ENCODE measurements at regions not wholly inside any gene's neighbourhood (a gene's known extent, or its start where the extent isn't known, plus 50 kb on each side); places are given as distances from the start of the nearest gene placed in this dataset.
A peak's percentile ranks its signal among the peaks of the same experiment; 100 is the strongest.
"Not testable (repeated sequence)": the region's sequence is repeated elsewhere in the genome, so short reads cannot be mapped to it uniquely, and the experiment has no call there.

- Histone ChIP-seq H3K36me3 (ENCODE audit: insufficient read depth, low read length) (no peaks in the 10 kb centered on the region), H3K9me3 (ENCODE audit: control insufficient read depth, insufficient read depth, low read length) (peaks cover 3% of the 10 kb centered on the region; the same call in 1 of the 2 replicates), H3K9ac (ENCODE audit: low read depth, low read length) (no peak overlapping the region), H3K4me1 (ENCODE audit: insufficient read depth, low read length) (no peaks in the 10 kb centered on the region; the same call in 1 of the 2 replicates)
These were observed 86.8 kb downstream of the NDUFA12 start for GRCh38 chr12:94916663-94917062.

- H3K9ac ChIP-seq (ENCODE audit: low read depth, low read length) = no peak overlapping the region
- H3K4me1 ChIP-seq (ENCODE audit: insufficient read depth, low read length) = no peaks in the 10 kb centered on the region
- H3K9me3 ChIP-seq (ENCODE audit: control insufficient read depth, insufficient read depth, low read length) = peaks cover 8% of the 10 kb centered on the region; the same call in 1 of the 2 replicates
- H3K36me3 ChIP-seq (ENCODE audit: insufficient read depth, low read length) = no peaks in the 10 kb centered on the region
These were observed 93.8 kb downstream of the NDUFA12 start for GRCh38 chr12:94909663-94910062.

GRCh38 chr12:94905749-94906148 is 97.7 kb downstream of the NDUFA12 start:
- H3K9me3 ChIP-seq (ENCODE audit: control insufficient read depth, insufficient read depth, low read length); H3K9ac ChIP-seq (ENCODE audit: low read depth, low read length); H3K36me3 ChIP-seq (ENCODE audit: insufficient read depth, low read length); H3K4me1 ChIP-seq (ENCODE audit: insufficient read depth, low read length): not testable (repeated sequence)

- Histone ChIP-seq H3K9ac (ENCODE audit: low read depth, low read length) (no peak overlapping the region), H3K36me3 (ENCODE audit: insufficient read depth, low read length) (no peaks in the 10 kb centered on the region), H3K4me1 (ENCODE audit: insufficient read depth, low read length) (no peaks in the 10 kb centered on the region), H3K9me3 (ENCODE audit: control insufficient read depth, insufficient read depth, low read length) (peaks cover 4% of the 10 kb centered on the region; the same call in 1 of the 2 replicates)
These were observed 103.0 kb downstream of the NDUFA12 start for GRCh38 chr12:94900496-94900895.

- H3K4me1 ChIP-seq (ENCODE audit: insufficient read depth, low read length) = no peaks in the 10 kb centered on the region
- H3K9me3 ChIP-seq (ENCODE audit: control insufficient read depth, insufficient read depth, low read length) = no peaks in the 10 kb centered on the region
- H3K9ac ChIP-seq (ENCODE audit: low read depth, low read length) = no peak overlapping the region
- no peaks in the 10 kb centered on the region for H3K36me3 ChIP-seq (ENCODE audit: insufficient read depth, low read length)
These were observed 105.1 kb downstream of the NDUFA12 start for GRCh38 chr12:94898388-94898787.

GRCh38 chr12:94892544-94893267 is 110.8 kb downstream of the NDUFA12 start:
- H3K4me1 ChIP-seq (ENCODE audit: insufficient read depth, low read length) = no peaks in the 10 kb centered on the region
- H3K36me3 ChIP-seq (ENCODE audit: insufficient read depth, low read length) = no peaks in the 10 kb centered on the region
- no peaks in the 10 kb centered on the region for H3K9me3 ChIP-seq (ENCODE audit: control insufficient read depth, insufficient read depth, low read length)
- H3K9ac ChIP-seq (ENCODE audit: low read depth, low read length) = no peak overlapping the region

- Histone ChIP-seq H3K4me1 (ENCODE audit: insufficient read depth, low read length) (no peaks in the 10 kb centered on the region), H3K9ac (ENCODE audit: low read depth, low read length) (no peak overlapping the region), H3K36me3 (ENCODE audit: insufficient read depth, low read length) (no peaks in the 10 kb centered on the region), H3K9me3 (ENCODE audit: control insufficient read depth, insufficient read depth, low read length) (no peaks in the 10 kb centered on the region)
These were observed 113.9 kb downstream of the NDUFA12 start for GRCh38 chr12:94889445-94890210.

GRCh38 chr12:94879542-94879941 is 124.0 kb downstream of the NDUFA12 start:
- Histone ChIP-seq H3K9me3 (ENCODE audit: control insufficient read depth, insufficient read depth, low read length) (no peaks in the 10 kb centered on the region), H3K36me3 (ENCODE audit: insufficient read depth, low read length) (no peaks in the 10 kb centered on the region), H3K9ac (ENCODE audit: low read depth, low read length) (no peak overlapping the region), H3K4me1 (ENCODE audit: insufficient read depth, low read length) (no peaks in the 10 kb centered on the region)

GRCh38 chr12:94875525-94875924 is 128.0 kb downstream of the NDUFA12 start:
- Histone ChIP-seq H3K9ac (ENCODE audit: low read depth, low read length) (no peak overlapping the region), H3K9me3 (ENCODE audit: control insufficient read depth, insufficient read depth, low read length) (no peaks in the 10 kb centered on the region), H3K4me1 (ENCODE audit: insufficient read depth, low read length) (no peaks in the 10 kb centered on the region), H3K36me3 (ENCODE audit: insufficient read depth, low read length) (no peaks in the 10 kb centered on the region)

- H3K4me1 ChIP-seq (ENCODE audit: insufficient read depth, low read length) = no peaks in the 10 kb centered on the region
- peak overlapping the region; percentile 77; the same call in 1 of the 2 replicates for H3K9ac ChIP-seq (ENCODE audit: low read depth, low read length)
- H3K36me3 ChIP-seq (ENCODE audit: insufficient read depth, low read length) = no peaks in the 10 kb centered on the region
- H3K9me3 ChIP-seq (ENCODE audit: control insufficient read depth, insufficient read depth, low read length) = no peaks in the 10 kb centered on the region
These were observed 128.8 kb downstream of the NDUFA12 start for GRCh38 chr12:94874518-94875302.

- H3K36me3 ChIP-seq (ENCODE audit: insufficient read depth, low read length) = no peaks in the 10 kb centered on the region
- peak overlapping the region; percentile 77 for H3K9ac ChIP-seq (ENCODE audit: low read depth, low read length)
- H3K4me1 ChIP-seq (ENCODE audit: insufficient read depth, low read length) = no peaks in the 10 kb centered on the region
- H3K9me3 ChIP-seq (ENCODE audit: control insufficient read depth, insufficient read depth, low read length) = no peaks in the 10 kb centered on the region
These were observed 129.6 kb downstream of the NDUFA12 start for GRCh38 chr12:94873734-94874517.

- Histone ChIP-seq H3K9ac (ENCODE audit: low read depth, low read length) (peak overlapping the region; percentile 77), H3K36me3 (ENCODE audit: insufficient read depth, low read length) (no peaks in the 10 kb centered on the region), H3K9me3 (ENCODE audit: control insufficient read depth, insufficient read depth, low read length) (no peaks in the 10 kb centered on the region), H3K4me1 (ENCODE audit: insufficient read depth, low read length) (no peaks in the 10 kb centered on the region)
These were observed 130.3 kb downstream of the NDUFA12 start for GRCh38 chr12:94872971-94873733.

- no peaks in the 10 kb centered on the region for H3K36me3 ChIP-seq (ENCODE audit: insufficient read depth, low read length)
- no peaks in the 10 kb centered on the region for H3K4me1 ChIP-seq (ENCODE audit: insufficient read depth, low read length)
- H3K9ac ChIP-seq (ENCODE audit: low read depth, low read length) = peak overlapping the region; percentile 77; the same call in 1 of the 2 replicates
- H3K9me3 ChIP-seq (ENCODE audit: control insufficient read depth, insufficient read depth, low read length) = no peaks in the 10 kb centered on the region
These were observed 130.9 kb downstream of the NDUFA12 start for GRCh38 chr12:94872671-94872970.
